Fibroblast of skin of left biceps (primary cell): ENCODE measurements at regions not wholly inside any gene's neighbourhood (a gene's known extent, or its start where the extent isn't known, plus 50 kb on each side); places are given as distances from the start of the nearest gene placed in this dataset.

Experiments used
- DNase-seq, 2 experiments: peaks; one replicate each; pipeline ENCODE4 v3.0.0-alpha.2; 2013; ENCODE audit warnings: low read depth in 2 of 2

GRCh38 chr7:124423863-124424262 is 341.7 kb downstream of the GPR37 start:
- no peak for DNase-seq

- no peak for DNase-seq
These were observed 343.5 kb downstream of the GPR37 start for GRCh38 chr7:124422081-124422480.

- no peak for DNase-seq
These were observed 345.2 kb downstream of the GPR37 start for GRCh38 chr7:124420367-124420766.

- no peak for DNase-seq
These were observed 352.6 kb downstream of the GPR37 start for GRCh38 chr7:124413029-124413428.

- DNase-seq, result no peak
These were observed 353.1 kb downstream of the GPR37 start for GRCh38 chr7:124412531-124412930.

GRCh38 chr7:124411796-124412195 is 353.8 kb downstream of the GPR37 start:
- no peak for DNase-seq

- DNase-seq, result no peak
These were observed 362.0 kb downstream of the GPR37 start for GRCh38 chr7:124403587-124403986.

- no peak for DNase-seq
These were observed 362.5 kb downstream of the GPR37 start for GRCh38 chr7:124403112-124403511.

GRCh38 chr7:124399941-124400340 is 365.7 kb downstream of the GPR37 start:
- no peak for DNase-seq

- no peak for DNase-seq
These were observed 366.2 kb upstream of the TMEM229A start for GRCh38 chr7:124398937-124399552.

GRCh38 chr7:124397134-124397533 is 364.3 kb upstream of the TMEM229A start:
- no peak for DNase-seq

GRCh38 chr7:124390301-124390700 is 357.4 kb upstream of the TMEM229A start:
- no peak for DNase-seq

GRCh38 chr7:124388751-124389150 is 355.9 kb upstream of the TMEM229A start:
- no peak for DNase-seq

GRCh38 chr7:124387056-124387455 is 354.2 kb upstream of the TMEM229A start:
- no peak for DNase-seq

- DNase-seq, result no peak
These were observed 346.4 kb upstream of the TMEM229A start for GRCh38 chr7:124379296-124379695.

- no peak for DNase-seq
These were observed 343.2 kb upstream of the TMEM229A start for GRCh38 chr7:124376111-124376510.

GRCh38 chr7:124375391-124375790 is 342.5 kb upstream of the TMEM229A start:
- no peak for DNase-seq

- DNase-seq, result no peak
These were observed 336.4 kb upstream of the TMEM229A start for GRCh38 chr7:124369310-124369709.

GRCh38 chr7:124366118-124366517 is 333.3 kb upstream of the TMEM229A start:
- DNase-seq, result no peak

- no peak for DNase-seq
These were observed 331.4 kb upstream of the TMEM229A start for GRCh38 chr7:124364283-124364682.

GRCh38 chr7:124354201-124354600 is 321.3 kb upstream of the TMEM229A start:
- no peak for DNase-seq

- DNase-seq, result no peak
These were observed 319.1 kb upstream of the TMEM229A start for GRCh38 chr7:124351950-124352349.

- DNase-seq, result no peak
These were observed 316.6 kb upstream of the TMEM229A start for GRCh38 chr7:124349443-124349842.

- DNase-seq, result no peak
These were observed 306.0 kb upstream of the TMEM229A start for GRCh38 chr7:124338861-124339260.
